GM19239 (cell line): ENCODE measurements at regions not wholly inside any gene's neighbourhood (a gene's known extent, or its start where the extent isn't known, plus 50 kb on each side); places are given as distances from the start of the nearest gene placed in this dataset.

Source experiments
- DNase-seq: peaks from one replicate; pipeline ENCODE4 v3.0.0; 2011; ENCODE audit warnings: low spot score; ENCODE audit not compliant: insufficient read length
- FAIRE-seq: peaks from 2 replicates; lab custom pipeline; 2011; peaks lifted over from hg19 to GRCh38; lab: Jason Lieb, UNC

DNA sequence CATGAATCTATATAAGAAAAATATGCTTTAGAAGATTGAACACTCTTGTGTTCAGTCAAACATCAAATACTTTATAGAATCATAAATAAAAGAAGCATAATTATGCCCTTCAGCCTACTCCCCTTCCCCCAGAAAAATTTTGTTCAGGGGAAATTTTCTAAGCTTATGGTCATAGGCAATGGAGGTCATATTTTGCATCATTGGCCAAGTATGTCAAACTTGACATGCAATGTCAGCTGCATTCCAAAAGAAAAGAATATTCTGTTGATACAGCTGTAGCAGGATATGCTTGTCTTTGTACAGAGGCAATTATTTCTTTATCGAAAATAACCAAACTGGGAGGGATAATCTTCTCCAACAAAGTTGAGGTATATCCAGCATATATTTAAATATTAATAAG, 328.2 kb downstream of the ZIC1 start:
- FAIRE-seq = no peak
- no peak for DNase-seq

DNA sequence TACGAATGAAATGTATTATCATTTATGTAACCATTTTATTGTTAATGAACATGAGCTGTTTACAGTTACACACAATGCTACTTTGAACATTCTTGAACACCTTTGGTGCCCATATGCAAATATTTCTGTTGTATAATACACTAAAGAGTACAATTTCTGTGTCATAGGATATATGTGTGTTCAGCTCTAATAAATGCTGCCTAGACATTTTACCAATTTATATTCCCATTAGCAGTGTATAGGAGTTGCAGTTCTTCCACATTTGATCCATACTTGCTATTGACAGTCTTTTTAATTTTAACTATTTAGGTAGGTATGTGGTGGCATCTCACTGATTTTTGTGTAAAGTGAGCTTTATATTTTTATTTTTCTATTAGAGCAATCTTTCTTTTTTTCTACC, 331.8 kb downstream of the ZIC1 start:
- FAIRE-seq = no peak
- DNase-seq = no peak

DNA sequence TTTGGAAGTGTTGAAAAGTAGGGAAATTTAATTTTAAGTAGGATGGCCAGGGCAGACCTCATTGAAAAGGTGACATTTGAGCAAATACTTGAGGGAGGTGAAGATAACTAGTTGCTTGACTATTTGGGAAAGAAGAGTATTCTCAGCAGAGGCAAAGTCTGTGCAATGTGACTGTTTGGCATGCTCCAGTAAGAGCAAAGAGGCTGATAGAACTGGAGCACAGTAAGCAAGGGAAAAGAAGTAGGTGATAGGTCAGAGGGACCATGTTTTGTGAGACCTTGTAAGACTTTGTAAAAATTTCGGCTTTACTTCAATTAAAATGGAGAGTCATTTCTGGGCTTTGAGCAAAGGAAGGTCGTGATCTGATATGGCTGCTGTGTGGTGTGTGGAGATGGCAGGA, 335.8 kb downstream of the ZIC1 start:
- DNase-seq (no peak), FAIRE-seq (no peak)

DNA sequence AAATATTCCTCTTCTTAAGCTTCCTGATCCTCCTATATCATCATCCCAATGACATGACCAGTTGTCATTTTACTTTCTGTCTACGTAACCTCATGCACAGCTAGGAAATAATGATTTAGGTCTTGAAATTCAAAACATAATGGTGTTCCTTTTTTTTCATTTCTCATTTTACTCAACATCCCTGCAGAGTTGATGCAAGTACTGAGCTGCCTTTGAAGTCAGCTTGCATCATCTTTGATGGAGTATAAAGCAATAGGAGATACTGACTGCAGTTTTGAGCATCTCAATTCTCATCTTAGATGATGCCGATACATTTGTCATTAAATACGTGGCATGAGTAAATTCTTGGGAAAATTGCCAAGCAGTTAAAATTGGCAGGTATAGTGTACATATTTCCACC, 346.1 kb downstream of the ZIC1 start:
- DNase-seq (no peak), FAIRE-seq (no peak)

DNA sequence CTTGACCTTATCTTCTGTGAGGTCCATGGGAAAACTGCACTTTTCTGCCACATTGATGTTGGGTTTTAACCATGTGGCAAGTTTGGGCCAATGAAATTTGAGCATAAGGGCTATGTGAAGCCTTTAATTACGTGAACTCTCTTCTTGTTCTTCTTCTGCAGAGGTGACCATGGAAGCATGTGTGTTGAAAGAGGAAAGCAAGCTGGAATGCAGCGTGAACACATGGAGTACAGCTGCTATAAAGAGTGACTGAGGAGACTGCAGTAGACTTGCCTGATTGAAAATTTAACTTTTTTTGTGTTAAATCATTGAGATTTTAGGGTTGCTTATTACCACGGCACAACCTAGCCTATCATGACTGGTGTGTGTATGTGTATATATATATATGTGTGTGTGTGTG, 347.3 kb downstream of the ZIC1 start:
- DNase-seq (no peak), FAIRE-seq (no peak)

DNA sequence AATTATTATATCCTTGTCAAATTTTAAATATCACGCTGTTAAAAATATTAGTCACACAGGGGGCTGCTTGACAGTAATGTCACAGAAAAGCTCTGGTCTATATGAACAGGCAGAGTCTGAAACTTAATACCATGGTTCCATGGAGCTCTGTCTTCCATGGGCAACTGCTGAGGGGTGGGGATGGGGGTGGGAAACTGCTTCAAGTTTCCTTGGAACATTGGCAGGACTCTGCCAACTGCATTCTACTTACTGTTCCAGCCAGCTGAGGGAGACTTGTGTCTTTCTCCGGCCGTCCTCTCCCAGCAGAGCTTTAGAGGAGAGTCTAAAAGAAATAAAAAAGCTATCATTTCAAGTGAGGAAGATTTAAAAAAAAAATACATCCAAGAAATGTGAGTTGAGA, 348.7 kb downstream of the ZIC1 start:
- DNase-seq (no peak), FAIRE-seq (no peak)

DNA sequence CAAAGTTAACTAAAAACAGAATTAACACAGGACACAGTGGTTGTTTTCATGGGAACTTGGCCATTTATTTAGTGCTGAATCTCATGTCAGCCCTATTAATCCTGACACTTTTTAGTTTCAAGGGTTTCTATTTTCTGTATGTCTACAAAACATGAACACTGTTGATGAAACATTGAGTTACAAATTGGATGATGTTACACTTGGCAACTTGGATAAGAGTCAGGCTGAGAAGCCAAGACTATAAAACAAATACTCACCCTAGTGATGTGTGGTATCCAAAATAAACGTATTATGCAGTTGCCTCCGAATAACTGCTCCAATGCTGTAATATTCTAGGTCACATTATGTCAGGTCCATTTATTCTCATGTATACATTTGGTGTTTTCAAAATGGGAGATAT, 349.6 kb downstream of the ZIC1 start:
- DNase-seq (no peak), FAIRE-seq (no peak)

DNA sequence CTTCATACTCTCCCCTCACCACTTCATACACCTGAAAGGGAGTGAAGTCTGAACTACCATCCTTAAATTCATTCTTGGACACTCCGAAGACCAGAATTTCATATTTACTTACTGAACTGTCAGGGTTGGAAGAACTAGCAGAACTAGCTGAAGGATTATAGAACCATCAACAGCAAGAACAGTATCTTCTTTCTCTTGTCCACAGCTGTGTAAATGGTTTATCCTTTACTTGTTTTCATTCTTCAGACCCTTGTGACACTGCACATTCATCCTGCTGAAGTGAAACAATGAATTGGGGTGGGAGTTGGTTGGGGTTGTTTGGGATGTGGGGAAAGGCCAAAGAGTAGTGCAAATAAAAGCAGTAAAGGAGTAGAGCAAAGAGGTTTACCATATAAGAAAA, 350.9 kb downstream of the ZIC1 start:
- FAIRE-seq (no peak), DNase-seq (no peak)

DNA sequence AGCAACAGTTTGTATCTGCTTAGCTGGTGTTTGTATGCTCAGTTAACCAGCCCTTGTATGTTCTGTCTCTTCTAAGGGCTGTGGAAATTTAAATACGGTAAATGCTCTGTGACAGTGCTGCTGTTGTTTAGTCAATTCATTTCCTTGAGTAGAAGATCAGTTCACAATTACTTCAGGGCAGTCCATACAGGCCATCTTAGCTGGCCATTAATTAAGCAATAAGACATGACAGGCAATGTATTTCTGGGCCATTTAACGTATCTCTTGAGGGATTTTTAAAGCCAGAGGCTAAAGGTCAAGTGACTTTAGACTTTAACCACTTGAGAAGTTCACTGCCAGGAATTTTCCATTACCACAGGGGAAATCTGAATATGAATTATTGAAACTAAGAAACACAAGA, 351.8 kb downstream of the ZIC1 start:
- FAIRE-seq = no peak
- no peak for DNase-seq

DNA sequence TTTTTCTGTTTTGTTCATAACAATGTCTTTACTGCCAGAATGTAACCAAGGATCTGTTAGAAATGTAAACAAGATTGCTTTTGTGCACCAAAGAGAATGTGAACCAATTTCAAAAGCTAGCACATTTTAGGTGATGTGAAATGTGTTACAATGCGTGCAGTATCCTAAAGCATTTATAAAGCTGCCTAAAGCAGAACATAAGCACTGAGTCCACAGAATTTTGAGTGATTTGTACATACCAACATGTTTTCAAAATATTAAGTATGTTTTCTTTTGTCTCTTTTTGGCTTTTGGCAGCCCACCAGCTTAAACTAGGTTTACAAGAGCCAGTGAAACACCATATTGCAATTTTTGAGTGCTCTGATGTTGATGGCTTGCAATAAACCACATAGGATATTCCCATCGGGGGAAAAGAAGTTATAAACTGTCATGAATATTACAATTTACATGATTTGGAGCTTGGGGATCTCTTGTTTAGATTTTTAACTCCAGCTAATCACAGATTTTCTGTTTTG, 364.0 kb downstream of the ZIC1 start:
- FAIRE-seq = no peak
- DNase-seq = no peak

DNA sequence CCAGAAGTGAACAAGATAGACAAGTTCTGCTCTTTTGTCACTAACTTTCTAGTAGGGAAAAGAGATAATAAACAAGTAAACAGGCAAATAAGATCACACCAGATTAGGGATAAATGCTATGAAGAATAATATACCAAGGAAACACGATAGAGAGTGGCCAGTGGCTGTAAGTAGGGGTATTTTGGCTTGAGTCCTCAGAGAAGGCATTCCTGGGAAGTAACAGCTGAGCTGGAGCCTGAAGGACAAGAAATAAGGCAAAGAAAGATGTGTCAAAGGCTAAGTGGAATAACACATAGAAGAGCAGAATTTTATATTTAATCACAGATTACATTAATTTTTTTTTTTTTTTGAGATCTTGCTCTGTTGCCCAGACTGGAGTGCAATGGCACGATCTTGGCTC, 366.2 kb downstream of the ZIC1 start:
- no peak for FAIRE-seq
- DNase-seq = no peak

DNA sequence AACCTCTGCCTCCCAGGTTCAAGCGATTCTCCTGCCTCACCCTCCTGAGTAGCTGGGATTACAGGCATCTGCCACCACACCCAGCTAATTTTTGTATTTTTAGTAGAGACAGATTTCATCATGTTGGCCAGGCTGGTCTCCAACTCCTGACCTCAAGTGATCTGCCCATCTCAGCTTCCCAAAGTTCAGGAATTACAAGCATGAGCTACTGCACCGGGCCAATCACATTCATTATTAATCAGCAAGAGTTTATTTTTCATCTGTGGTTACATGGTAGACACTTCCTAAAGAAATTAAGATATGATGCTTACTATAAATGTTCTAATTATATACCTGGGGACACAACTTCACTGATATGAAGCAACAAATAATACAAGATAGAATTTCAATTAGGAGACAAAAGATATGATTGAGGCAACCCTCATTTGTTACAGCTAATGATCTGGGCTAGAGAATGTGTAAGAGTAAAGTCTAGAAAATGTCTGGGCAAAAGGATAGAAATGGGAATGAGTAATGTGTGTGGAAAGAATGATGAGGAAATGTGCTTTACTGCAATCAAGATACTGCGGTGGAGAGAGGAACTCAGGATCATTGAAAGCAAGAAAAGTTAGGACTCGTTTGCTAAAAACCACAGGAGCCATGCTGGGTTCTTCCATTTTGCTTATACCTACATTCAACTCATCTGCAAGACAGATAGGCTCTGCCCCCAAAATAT, 366.8 kb downstream of the ZIC1 start:
- DNase-seq = no peak
- FAIRE-seq = no peak

DNA sequence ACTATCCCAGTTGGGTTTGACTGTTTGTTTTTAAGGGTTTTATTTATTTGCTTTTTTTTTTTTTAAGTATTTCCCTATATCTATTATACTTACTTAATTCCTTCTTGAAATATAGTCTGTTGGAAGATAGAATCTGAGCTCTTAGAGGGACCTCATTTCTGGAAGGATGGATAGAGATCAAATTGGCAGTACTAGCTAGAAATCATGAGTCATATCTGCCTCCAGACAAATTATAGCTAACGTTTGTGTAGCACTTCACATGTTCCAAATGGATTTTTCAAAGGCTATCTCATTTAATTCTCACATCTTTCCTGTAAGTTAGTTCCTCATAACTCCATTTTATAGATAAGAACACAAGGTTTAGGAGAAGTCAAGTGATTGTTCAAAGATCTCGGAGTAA, 384.7 kb downstream of the ZIC1 start:
- DNase-seq (no peak), FAIRE-seq (no peak)

DNA sequence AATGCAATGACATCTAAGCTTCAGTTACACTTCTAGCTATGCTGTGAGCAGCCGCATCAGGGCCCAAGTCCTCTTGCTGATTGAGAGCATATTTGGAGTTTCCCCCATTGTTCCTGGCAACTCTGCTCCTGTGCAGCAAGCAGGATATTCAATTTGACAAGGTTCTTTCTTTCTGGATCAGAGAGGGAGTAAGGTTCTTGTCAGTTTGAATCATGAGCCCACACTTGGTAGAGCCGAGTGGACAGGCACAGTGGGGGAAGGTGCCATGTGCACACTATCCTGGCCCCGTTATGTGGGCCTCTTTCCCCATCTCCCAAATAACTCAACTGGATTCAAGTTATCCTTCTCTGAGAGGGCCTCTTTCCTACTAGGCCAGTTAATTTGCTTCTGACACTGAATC, 385.4 kb downstream of the ZIC1 start:
- FAIRE-seq (no peak), DNase-seq (no peak)

DNA sequence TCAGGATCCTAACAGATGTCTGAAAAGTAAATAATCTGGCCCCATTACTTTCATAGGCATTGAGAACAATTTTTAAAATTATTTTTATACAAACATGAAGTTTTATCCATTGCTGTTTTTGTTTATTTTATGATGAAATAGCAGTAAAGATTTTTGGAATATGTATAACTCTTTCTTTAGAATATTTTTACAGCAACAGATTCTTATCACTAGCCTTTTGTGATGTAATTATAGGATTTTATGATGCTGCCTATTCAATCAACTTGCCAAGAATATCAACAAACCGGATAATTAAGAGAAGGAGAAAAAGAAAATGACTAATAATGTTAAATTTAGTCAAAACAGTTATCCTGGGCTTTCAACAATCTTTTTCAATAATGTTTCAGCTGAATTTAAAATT, 386.3 kb downstream of the ZIC1 start:
- FAIRE-seq (no peak), DNase-seq (no peak)

DNA sequence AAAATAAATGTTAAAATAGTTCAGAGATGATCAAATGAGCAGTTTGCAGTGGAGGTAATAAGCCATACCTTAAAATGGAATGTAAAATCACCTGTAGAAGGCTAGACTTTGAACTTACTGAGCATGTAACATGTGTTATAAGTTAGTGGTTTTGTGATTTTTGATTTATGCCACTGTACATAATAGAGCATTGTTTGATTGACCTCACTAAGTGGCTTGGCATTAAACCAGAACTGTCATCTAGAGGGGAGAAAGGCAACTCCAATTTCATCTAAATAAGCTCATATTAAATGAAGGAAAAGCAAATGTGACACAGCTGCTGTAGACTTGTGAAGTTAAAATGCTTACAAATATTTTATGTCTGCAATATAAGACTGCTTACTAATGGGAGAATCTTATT, 387.9 kb downstream of the ZIC1 start:
- DNase-seq = no peak
- FAIRE-seq = no peak

DNA sequence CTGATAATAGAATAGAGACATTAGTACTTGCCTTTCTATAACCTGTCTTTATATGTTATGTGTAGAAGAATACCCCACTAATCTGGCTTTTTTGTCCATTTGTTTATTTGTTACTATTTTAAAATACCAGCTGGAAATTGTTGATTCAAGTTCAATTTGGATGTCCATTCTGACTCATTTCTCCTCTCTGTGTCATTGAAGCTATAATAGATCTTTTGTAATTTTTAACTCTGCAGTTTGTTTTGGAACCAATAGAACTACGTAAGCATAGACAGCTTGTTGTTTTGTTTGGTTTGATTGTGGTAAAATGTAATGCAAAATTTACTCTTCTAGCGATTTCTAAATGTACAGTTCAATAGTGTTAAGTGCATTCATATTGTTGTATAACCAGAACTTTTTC, 390.4 kb downstream of the ZIC1 start:
- FAIRE-seq (no peak), DNase-seq (no peak)

DNA sequence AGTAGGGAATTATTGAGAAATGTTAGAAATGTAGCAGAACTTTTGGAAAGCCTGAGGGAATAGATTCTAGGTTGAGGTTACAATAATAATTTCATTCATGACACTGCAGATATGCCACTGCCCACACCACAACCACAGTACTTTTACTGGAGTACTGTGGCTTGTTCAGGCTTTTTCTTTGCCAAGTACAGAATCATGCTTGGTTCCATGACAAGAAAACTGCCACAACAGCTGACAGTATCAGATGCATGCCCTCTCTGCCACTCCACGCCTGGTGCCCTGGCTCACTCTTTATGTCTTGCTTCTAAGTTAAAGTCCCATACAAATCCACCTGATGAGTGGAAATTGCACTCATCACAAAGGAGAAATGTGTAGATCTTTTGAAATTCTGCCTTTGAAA, 398.6 kb downstream of the ZIC1 start:
- DNase-seq = no peak
- no peak for FAIRE-seq

DNA sequence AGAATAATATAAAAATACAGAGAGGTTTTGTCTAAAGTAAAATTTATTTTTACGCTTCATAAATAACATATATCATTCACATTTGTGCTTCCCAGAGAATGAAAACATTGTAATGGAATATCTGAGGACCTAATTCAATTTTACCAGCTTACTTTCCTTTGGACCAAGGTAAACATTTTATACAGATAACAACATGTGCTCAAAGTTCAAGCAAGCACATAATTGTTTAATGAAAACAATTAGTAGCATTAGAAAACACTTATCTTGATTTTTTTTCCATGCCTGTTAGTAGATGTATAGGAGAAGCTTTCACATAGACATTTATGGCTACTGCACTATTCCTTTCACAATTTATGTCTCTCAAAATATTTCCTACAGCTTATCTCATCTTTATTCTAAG, 400.0 kb downstream of the ZIC1 start:
- DNase-seq (no peak), FAIRE-seq (no peak)

DNA sequence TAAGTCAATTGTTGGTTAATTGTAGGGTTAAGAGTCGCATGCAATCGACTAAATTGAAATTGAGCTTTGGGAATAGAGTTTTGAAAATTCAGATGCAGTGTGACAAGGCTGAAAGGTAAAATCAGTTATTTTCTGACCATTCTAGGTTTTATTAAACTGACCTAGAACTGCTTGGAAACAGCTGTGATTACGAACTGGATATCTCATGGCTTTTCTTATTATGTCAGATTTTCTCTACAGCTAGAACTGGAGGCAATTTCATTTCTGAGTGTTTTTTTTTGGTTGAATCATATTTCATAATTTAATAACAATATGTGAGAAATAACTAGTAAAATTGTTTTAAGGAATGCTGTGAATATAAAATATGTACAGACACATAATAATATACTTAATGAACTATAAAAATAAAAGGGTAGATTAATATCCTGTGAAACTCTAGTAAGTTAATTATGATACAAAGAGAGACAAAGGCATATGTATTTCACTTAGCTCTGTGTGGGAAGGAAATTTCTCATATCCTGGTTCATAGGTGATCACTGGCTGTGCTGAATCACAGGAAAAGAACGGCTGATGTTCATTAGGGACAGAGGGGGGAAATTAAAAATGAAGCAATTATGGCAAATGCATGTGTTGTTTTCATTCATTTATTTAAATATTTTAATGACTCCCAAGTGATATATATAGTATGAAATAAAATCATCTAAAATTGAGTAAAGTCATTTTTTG, 403.2 kb downstream of the ZIC1 start:
- no peak for DNase-seq
- FAIRE-seq = no peak

DNA sequence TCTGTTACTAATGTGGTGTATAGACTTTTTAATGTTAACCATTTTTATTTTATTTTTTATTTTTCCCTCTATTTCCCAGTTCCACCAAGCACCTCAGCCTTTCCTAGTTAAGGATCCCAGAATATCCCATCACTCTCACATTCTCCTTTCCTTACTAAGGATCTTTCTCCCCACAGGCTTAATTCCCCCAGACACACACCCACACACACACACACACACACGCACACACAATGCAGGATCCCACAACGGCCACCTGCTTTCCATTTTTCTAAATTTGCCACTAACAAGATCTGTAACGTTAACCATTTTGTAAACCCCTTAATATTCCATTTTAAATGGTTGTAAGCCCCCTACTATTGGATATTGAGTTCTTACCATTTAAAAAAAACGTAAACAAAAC, 404.1 kb downstream of the ZIC1 start:
- DNase-seq = no peak
- FAIRE-seq = no peak

DNA sequence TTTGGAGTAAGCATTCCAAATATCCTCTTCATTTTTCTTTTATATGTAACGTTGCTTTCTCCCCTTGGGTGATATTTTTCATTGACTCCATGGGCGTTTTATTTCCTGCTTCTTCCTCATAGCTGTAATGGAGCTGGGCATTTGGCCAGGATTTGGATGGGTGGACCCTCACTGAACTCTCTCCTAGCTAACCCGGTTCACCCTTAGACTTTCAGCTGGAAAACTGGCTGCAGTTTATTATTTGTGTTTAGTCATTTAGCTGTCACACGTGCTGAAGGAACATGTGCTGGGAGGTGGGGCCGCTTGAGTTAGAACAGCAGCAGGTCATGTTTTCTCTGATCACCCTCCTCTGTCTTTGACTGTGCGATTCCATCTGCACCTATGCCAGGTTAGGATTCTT, 407.6 kb downstream of the ZIC1 start:
- FAIRE-seq (no peak), DNase-seq (no peak)
